Caki2 (cell line): ENCODE measurements at regions not wholly inside any gene's neighbourhood (a gene's known extent, or its start where the extent isn't known, plus 50 kb on each side); places are given as distances from the start of the nearest gene placed in this dataset.

Experiments used
- DNase-seq: peaks from one replicate; pipeline ENCODE4 v3.0.0-alpha.2; 2015; ENCODE audit warnings: low read depth
- in situ Hi-C: cut with HindIII; loops from 2 replicates; pipeline ENCODE4 v1.10.0; 2016; ENCODE audit warnings: low sequenced_read_pairs, low pct_unique_long_range_greater_than_20kb, mixed read lengths

DNA sequence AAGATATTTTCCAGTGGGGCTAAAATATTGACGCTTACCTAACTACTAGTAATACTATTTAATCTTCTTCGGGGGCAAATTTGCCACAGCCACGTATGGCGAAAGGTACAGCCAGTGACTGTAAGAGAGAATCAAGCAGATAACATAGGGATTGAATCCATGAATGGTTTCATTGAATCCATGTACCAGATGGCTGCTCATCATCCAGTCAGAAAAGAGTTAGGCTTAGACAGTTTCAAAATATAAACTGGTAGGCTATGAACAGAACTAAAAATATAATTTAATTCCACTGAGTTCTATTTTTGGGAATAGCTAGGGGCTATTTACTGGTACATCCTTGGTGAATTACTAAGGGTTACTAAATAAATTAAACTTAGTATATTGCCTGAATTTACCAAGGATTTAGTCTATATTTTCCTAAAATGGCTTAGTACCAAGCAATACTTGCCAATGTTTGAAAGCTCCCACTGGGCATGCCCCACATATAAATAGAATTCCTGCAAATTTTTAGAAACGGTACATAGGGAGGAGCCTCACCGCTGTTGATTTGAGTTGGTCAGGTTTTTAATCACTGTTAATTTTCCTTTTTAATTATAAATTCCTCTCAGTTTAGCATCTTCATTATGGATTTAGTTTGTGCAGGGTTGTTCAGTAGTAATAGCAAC lies 55.8 kb upstream of the VLDLR start:
- in situ Hi-C loops = no loop called here
- no peak for DNase-seq

DNA sequence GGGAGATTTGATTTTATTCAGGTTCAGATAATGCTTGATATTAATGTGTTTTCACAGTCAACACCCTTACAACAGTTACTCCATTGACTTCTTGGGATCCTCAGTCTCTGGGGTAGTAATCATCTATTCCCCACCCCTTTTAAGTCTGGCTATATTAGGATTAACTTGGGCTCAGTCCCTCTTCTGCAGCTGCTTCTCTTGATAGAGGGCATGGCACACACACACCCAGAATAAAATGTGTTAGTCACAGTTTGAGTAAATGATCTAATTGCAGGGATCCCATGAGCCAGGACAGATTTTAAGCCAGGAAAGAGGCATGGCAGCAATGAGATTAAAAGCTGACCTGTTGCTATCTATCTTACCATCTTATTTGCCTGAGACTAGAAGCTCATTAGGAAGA lies 53.7 kb upstream of the VLDLR start:
- in situ Hi-C loops = no loop called here

DNA sequence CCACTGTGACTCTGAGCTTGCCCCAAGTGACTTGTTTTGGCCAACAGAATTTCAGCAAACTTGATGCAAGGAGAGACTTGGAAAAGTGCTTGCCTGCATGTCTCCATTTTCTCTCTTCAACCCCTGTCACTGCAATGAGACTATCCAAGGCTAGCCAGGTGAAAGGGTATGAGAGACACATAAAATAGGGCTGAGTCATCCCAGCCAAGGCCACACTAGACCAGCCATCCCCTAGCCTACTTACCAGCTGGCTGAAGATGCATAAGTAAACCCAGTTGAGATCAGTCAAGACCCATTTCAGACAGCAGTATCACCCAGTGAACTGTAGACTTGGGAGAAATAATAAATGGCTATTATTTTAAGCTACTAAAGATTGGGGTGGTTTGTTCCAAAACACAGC lies 52.9 kb upstream of the VLDLR start:
- in situ Hi-C loops = no loop called here
- DNase-seq = peak; percentile 14

More for the DNA sequence above, 53.7 kb upstream of the VLDLR start:
- DNase-seq = no peak

DNA sequence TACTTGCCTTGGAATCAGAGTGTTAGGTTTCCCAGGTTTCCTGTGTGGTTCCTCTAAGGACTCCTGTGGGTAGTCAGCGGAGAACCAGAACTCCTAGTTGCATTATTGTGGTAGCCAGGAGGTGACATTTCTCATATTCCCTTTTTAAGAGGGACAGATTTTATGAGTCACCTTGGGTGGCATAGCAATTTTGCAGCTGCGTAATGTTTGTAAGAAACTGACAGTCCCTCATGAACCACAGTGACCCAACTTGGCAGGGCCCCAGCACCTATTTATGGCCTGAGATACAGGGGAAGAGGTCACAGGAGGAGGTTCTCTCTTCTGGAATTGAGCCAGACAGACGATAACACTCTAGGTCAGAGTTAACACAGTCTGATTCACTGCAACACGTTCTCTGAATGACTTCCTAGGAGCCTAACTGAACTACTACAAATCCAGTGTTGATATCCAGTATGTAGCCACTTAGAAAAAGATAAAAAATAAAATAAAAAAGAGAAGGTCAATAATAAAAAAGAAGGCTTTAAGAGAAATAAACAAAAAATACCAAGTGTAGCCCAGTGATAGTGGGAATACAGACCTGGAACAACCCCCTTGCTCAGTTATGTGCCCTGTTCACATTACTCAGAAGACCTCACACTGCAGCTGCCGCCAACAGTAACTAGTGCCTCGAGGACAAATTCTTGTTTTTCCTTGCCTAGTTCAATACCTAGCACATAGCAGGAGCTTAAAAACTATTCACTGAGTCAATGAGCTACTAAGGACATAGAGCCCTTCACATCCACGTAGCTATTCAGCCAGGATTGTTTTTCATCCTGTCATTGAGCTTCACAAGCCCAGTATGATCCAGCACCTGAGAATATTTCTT lies 50.7 kb upstream of the VLDLR start:
- DNase-seq = peak; percentile 92
- in situ Hi-C loops = no loop called here
